ENCODE measurements at regions not wholly inside any gene's neighbourhood (a gene's known extent, or its start where the extent isn't known, plus 50 kb on each side); places are given as distances from the start of the nearest gene placed in this dataset.

DNA sequence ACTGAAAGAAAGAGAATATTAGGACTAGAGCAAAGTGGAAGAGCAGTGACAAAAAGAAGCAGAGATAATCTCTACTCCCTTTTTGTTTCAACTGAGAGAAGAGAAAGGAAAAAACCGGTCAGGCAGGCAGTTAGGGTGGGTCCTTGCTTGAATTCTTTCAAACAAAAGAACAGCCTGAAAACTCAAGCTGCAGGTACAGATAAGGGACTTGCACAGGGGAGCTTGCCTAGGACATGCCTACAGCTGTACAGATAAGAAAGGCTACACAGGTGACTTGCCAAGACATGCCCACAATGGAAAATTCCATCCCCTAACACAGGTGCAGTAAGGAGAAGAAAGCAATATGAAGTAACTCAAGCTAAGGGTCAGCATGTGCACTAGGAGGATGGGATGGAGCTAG lies 532.2 kb upstream of the MIS18BP1 start:
- Histone ChIP-seq H3K79me1 (ENCODE audit: low read depth, low read length) (no peaks in the 10 kb centered on the region), H3K56ac (replicated peaks; ENCODE audit: insufficient read length, low read depth, low read length) (no peak overlapping the region), H2BK15ac (ENCODE audit: low read length) (no peak overlapping the region), H3K9me3 (ENCODE audit: insufficient read depth in 2 of 2, low read depth in 1 of 2, low read length in 1 of 2) (peaks cover 39 to 43% of the 10 kb centered on the region in 2 experiments), H3K79me2 (ENCODE audit: control insufficient read depth in 1 of 2, insufficient read depth in 2 of 2, low read length in 2 of 2) (no peaks in the 10 kb centered on the region), H3K27ac (ENCODE audit: low read depth, low read length) (no peak overlapping the region), H3K14ac (ENCODE audit: insufficient read length) (no peak overlapping the region), H3K9ac (replicated peaks in 1 of 4; ENCODE audit: extremely low read depth in 1 of 4, low read depth in 3 of 4, low read length in 3 of 4) (no peak overlapping the region), H4K8ac (ENCODE audit: extremely low read depth, insufficient read depth, low read length) (no peak overlapping the region), H3K27me3 (replicated peaks in 1 of 4; ENCODE audit: control insufficient read depth in 3 of 4, extremely low read depth in 1 of 4, insufficient read depth in 3 of 4, low read length in 3 of 4) (no peaks in the 10 kb centered on the region), H2BK5ac (ENCODE audit: low read depth, low read length) (no peak overlapping the region), H2AFZ (ENCODE audit: low read length) (peak overlapping the region; percentile 13; the same call in 1 of the 2 replicates), H3K18ac (ENCODE audit: extremely low read depth, low read length) (no peak overlapping the region), H3K36me3 (ENCODE audit: control insufficient read depth in 2 of 4, insufficient read depth in 4 of 4, low read length in 3 of 4) (peaks cover 0 to 5% (median 0%) of the 10 kb centered on the region in 4 experiments; a peak in 1 of 8 replicates), H2BK120ac (replicated peaks; ENCODE audit: low read depth, low read length) (no peak overlapping the region), H3K4me2 (ENCODE audit: insufficient read depth in 1 of 2, low read depth in 2 of 2, low read length in 2 of 2) (no peak overlapping the region), H4K20me1 (replicated peaks in 1 of 2; ENCODE audit: control insufficient read depth in 1 of 2, insufficient read depth in 2 of 2, low read length in 2 of 2) (no peaks in the 10 kb centered on the region), H2BK12ac (ENCODE audit: low read depth, low read length) (no peak overlapping the region), H4K5ac (ENCODE audit: insufficient read length, low read depth, low read length) (no peak overlapping the region), H3K23ac (ENCODE audit: insufficient read length) (no peak overlapping the region), H2AK5ac (ENCODE audit: low read depth, low read length) (no peak overlapping the region), H3K4me3 (ENCODE audit: extremely low read depth in 1 of 4, insufficient read depth in 2 of 4, low read depth in 3 of 4, low read length in 4 of 4) (no peak overlapping the region), H3K4me1 (replicated peaks in 1 of 4; ENCODE audit: control insufficient read depth in 3 of 4, insufficient read depth in 4 of 4, low read length in 3 of 4) (no peaks in the 10 kb centered on the region), H4K91ac (replicated peaks; ENCODE audit: insufficient read length, low read length) (no peak overlapping the region), H3K23me2 (ENCODE audit: low read depth, low read length) (no peaks in the 10 kb centered on the region), H2BK20ac (ENCODE audit: low read length) (no peak overlapping the region), H3K4ac (replicated peaks; ENCODE audit: insufficient read length, low read depth, low read length) (no peak overlapping the region)
- FAIRE-seq (no peak), DNase-seq (ENCODE audit: low read depth in 1 of 2, low spot score in 2 of 2) (no peak)
- POLR2A ChIA-PET (ENCODE audit: partially characterized antibody) = no interaction called here
- WGBS, 2 experiments (ENCODE audit: extremely low coverage in 1 of 2, insufficient coverage in 1 of 2, insufficient read length in 1 of 2, insufficient replicate concordance in 2 of 2, low coverage in 1 of 2, low lambda C conversion rate in 2 of 2, missing lambda C conversion rate in 1 of 2) = 80% methylated on average over 1 of the region's 1 CpG; no CpG with 5 or more reads in 1 of the 2 experiments
- CTCF ChIA-PET (ENCODE audit: partially characterized antibody) = no interaction called here
- TF ChIP-seq RXRA (IDR thresholded peaks at IDR 0.05; ENCODE audit: insufficient read depth, low read depth, low read length) (no peak), CEBPB (IDR thresholded peaks at IDR 0.05; ENCODE audit: low read depth, low read length) (no peak), RNF2 (IDR thresholded peaks at IDR 0.05; ENCODE audit: borderline replicate concordance, low read depth, low read length, missing control alignments, poor library complexity, severe bottlenecking) (no peak), YY1 (IDR thresholded peaks at IDR 0.05; ENCODE audit: low read depth, low read length) (no peak), RBBP5 (IDR thresholded peaks at IDR 0.05; ENCODE audit: borderline replicate concordance, low read depth, low read length) (no peak), BACH1 (IDR thresholded peaks at IDR 0.05; ENCODE audit: low read length) (no peak), CHD1 (IDR thresholded peaks at IDR 0.05; ENCODE audit: low read depth, low read length) (no peak), SP4 (IDR thresholded peaks at IDR 0.05; ENCODE audit: low read length) (no peak), BRCA1 (IDR thresholded peaks at IDR 0.05; ENCODE audit: low read depth, low read length) (no peak), SIN3A (conservative IDR thresholded peaks at IDR 0.05 in 1 of 2, IDR thresholded peaks at IDR 0.05 in 1 of 2; ENCODE audit: low read depth in 1 of 2, low read length in 2 of 2) (no peak), KDM4A (IDR thresholded peaks at IDR 0.05; ENCODE audit: low read depth, low read length, severe bottlenecking) (no peak), GTF2F1 (IDR thresholded peaks at IDR 0.05; ENCODE audit: borderline replicate concordance, low read depth, low read length) (no peak)
- TF ChIP-seq, protein P1, sequence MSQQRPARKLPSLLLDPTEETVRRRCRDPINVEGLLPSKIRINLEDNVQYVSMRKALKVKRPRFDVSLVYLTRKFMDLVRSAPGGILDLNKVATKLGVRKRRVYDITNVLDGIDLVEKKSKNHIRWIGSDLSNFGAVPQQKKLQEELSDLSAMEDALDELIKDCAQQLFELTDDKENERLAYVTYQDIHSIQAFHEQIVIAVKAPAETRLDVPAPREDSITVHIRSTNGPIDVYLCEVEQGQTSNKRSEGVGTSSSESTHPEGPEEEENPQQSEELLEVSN (IDR thresholded peaks at IDR 0.05) = no peak

All from H1 (cell line).